H1 (cell line): ENCODE measurements at regions not wholly inside any gene's neighbourhood (a gene's known extent, or its start where the extent isn't known, plus 50 kb on each side); places are given as distances from the start of the nearest gene placed in this dataset.

ENCODE experiments used
- CTCF ChIA-PET: fragments of 300-600 bp; sonication (Branson Sonifier 250); formaldehyde crosslinking; loops from one replicate; lab custom pipeline; 2021; ENCODE audit not compliant: partially characterized antibody; lab: Charles Lee
- POLR2A ChIA-PET: fragments of 300-600 bp; sonication (Branson Sonifier 250); formaldehyde crosslinking; loops from one replicate; lab custom pipeline; 2021; ENCODE audit warnings: inconsistent platforms; ENCODE audit not compliant: partially characterized antibody; lab: Charles Lee
- DNase-seq, 2 experiments: peaks; one replicate each; pipeline versions ENCODE4 v3.0.0 to v3.0.0-alpha.2; 2010 to 2022; ENCODE audit warnings: low spot score in 2 of 2, low read depth in 1 of 2, mixed read lengths in 1 of 2
- FAIRE-seq: peaks from 2 replicates; lab custom pipeline; 2011; peaks lifted over from hg19 to GRCh38; lab: Jason Lieb, UNC
- H2AFZ ChIP-seq: 2 replicates; pipeline ENCODE4 v1.8.1; 2012; ENCODE audit warnings: low read length, inconsistent platforms
- H2AK5ac ChIP-seq: 2 replicates; pipeline ENCODE4 v1.6.1; 2013; ENCODE audit warnings: low read depth, low read length
- H2BK120ac ChIP-seq: replicated peaks from 2 replicates; pipeline ENCODE3; 2013; ENCODE audit warnings: low read depth, low read length, inconsistent platforms
- H2BK12ac ChIP-seq: 2 replicates; pipeline ENCODE4 v1.6.1; 2013; ENCODE audit warnings: low read depth, low read length
- H2BK15ac ChIP-seq: 2 replicates; pipeline ENCODE4 v1.6.1; 2013; ENCODE audit warnings: low read length
- H2BK20ac ChIP-seq: 2 replicates; pipeline ENCODE4 v1.6.1; 2013; ENCODE audit warnings: low read length
- H2BK5ac ChIP-seq: 2 replicates; pipeline ENCODE4 v1.6.1; 2013; ENCODE audit warnings: low read depth, low read length
- H3K14ac ChIP-seq: 2 replicates; pipeline ENCODE4 v1.6.1; 2013; ENCODE audit warnings: inconsistent platforms; ENCODE audit not compliant: insufficient read length
- H3K18ac ChIP-seq: 2 replicates; pipeline ENCODE4 v1.6.1; 2013; ENCODE audit warnings: low read length; ENCODE audit errors: extremely low read depth
- H3K23ac ChIP-seq: 2 replicates; pipeline ENCODE4 v1.6.1; 2013; ENCODE audit warnings: inconsistent platforms; ENCODE audit not compliant: insufficient read length
- H3K23me2 ChIP-seq: 2 replicates; pipeline ENCODE4 v1.6.1; 2013; ENCODE audit warnings: low read depth, low read length
- H3K27ac ChIP-seq: 2 replicates; pipeline ENCODE4 v1.6.1; 2011; ENCODE audit warnings: low read depth, low read length, inconsistent platforms
- H3K27me3 ChIP-seq, 4 experiments: replicated peaks in 1 of 4; 1 replicate in 1 of 4; 2 replicates in 3 of 4; pipeline versions ENCODE4 v1.6.1 to v1.8.1; 2011 to 2013; ENCODE audit warnings: low read length in 3 of 4, mild to moderate bottlenecking in 3 of 4, inconsistent platforms in 2 of 4, mixed read lengths in 2 of 4, moderate library complexity in 1 of 4; ENCODE audit not compliant: control insufficient read depth in 3 of 4, insufficient read depth in 3 of 4; ENCODE audit errors: extremely low read depth in 1 of 4
- H3K36me3 ChIP-seq, 4 experiments: 2 replicates each; pipeline versions ENCODE4 v1.6.1 to v1.8.1; 2011 to 2013; ENCODE audit warnings: mild to moderate bottlenecking in 4 of 4, low read length in 3 of 4, moderate library complexity in 2 of 4, control low read depth in 1 of 4, inconsistent platforms in 1 of 4; ENCODE audit not compliant: insufficient read depth in 4 of 4, control insufficient read depth in 2 of 4
- H3K4ac ChIP-seq: replicated peaks from 2 replicates; pipeline ENCODE3; 2013; ENCODE audit warnings: low read length, low read depth, mixed read lengths, inconsistent platforms; ENCODE audit not compliant: insufficient read length
- H3K4me1 ChIP-seq, 4 experiments: replicated peaks in 1 of 4; 1 replicate in 1 of 4; 2 replicates in 3 of 4; pipeline versions ENCODE4 v1.6.1 to v1.8.1; 2011 to 2013; ENCODE audit warnings: low read length in 3 of 4, inconsistent platforms in 2 of 4, mixed read lengths in 1 of 4; ENCODE audit not compliant: insufficient read depth in 4 of 4, control insufficient read depth in 3 of 4
- H3K4me2 ChIP-seq, 2 experiments: 2 replicates each; pipeline versions ENCODE4 v1.6.1 to v1.8.1; 2011 to 2013; ENCODE audit warnings: low read depth in 2 of 2, low read length in 2 of 2, control low read depth in 1 of 2, inconsistent platforms in 1 of 2, mild to moderate bottlenecking in 1 of 2; ENCODE audit not compliant: insufficient read depth in 1 of 2
- H3K4me3 ChIP-seq, 4 experiments: fragments of 200-600, 300-600 bp in 1 of 4; sonication (generic), shearing (Covaris generic), sonication (Bioruptor Twin) in 1 of 4; 2 replicates each; pipeline versions ENCODE4 v1.5.1 to v1.8.1; 2011 to 2016; ENCODE audit warnings: low read length in 4 of 4, low read depth in 3 of 4, control low read depth in 2 of 4, inconsistent platforms in 2 of 4, mild to moderate bottlenecking in 2 of 4, mixed read lengths in 1 of 4, moderate library complexity in 1 of 4; ENCODE audit not compliant: insufficient read depth in 2 of 4; ENCODE audit errors: extremely low read depth in 1 of 4
- H3K56ac ChIP-seq: replicated peaks from 2 replicates; pipeline ENCODE3; 2013; ENCODE audit warnings: low read depth, mild to moderate bottlenecking, mixed read lengths, low read length, inconsistent platforms; ENCODE audit not compliant: insufficient read length
- H3K79me1 ChIP-seq: 2 replicates; pipeline ENCODE4 v1.6.1; 2013; ENCODE audit warnings: low read depth, low read length, control low read depth
- H3K79me2 ChIP-seq, 2 experiments: 2 replicates each; pipeline versions ENCODE4 v1.6.1 to v1.8.1; 2012 to 2013; ENCODE audit warnings: low read length in 2 of 2, mild to moderate bottlenecking in 2 of 2, inconsistent platforms in 1 of 2; ENCODE audit not compliant: insufficient read depth in 2 of 2, control insufficient read depth in 1 of 2
- H3K9ac ChIP-seq, 4 experiments: replicated peaks in 1 of 4; 1 replicate in 1 of 4; 2 replicates in 3 of 4; pipeline versions ENCODE4 v1.6.1 to v1.8.1; 2011 to 2013; ENCODE audit warnings: low read depth in 3 of 4, low read length in 3 of 4, control low read depth in 2 of 4, mild to moderate bottlenecking in 2 of 4, moderate library complexity in 2 of 4, inconsistent platforms in 1 of 4; ENCODE audit errors: extremely low read depth in 1 of 4
- H3K9me3 ChIP-seq, 2 experiments: 2 replicates each; pipeline versions ENCODE4 v1.6.1 to v1.8.1; 2012 to 2013; ENCODE audit warnings: mild to moderate bottlenecking in 2 of 2, moderate library complexity in 2 of 2, control low read depth in 1 of 2, inconsistent platforms in 1 of 2, low read depth in 1 of 2, low read length in 1 of 2, mixed read lengths in 1 of 2; ENCODE audit not compliant: insufficient read depth in 2 of 2
- H4K20me1 ChIP-seq, 2 experiments: replicated peaks in 1 of 2; 2 replicates each; pipeline versions ENCODE3 to v1.8.1; 2011 to 2013; ENCODE audit warnings: inconsistent platforms in 2 of 2, low read length in 2 of 2, mild to moderate bottlenecking in 1 of 2; ENCODE audit not compliant: insufficient read depth in 2 of 2, control insufficient read depth in 1 of 2
- H4K5ac ChIP-seq: 2 replicates; pipeline ENCODE4 v1.6.1; 2013; ENCODE audit warnings: low read length, low read depth, mixed read lengths, inconsistent platforms; ENCODE audit not compliant: insufficient read length
- H4K8ac ChIP-seq: 2 replicates; pipeline ENCODE4 v1.8.0; 2013; ENCODE audit warnings: mild to moderate bottlenecking, moderate library complexity, low read length, inconsistent platforms; ENCODE audit not compliant: insufficient read depth; ENCODE audit errors: extremely low read depth
- H4K91ac ChIP-seq: replicated peaks from 2 replicates; pipeline ENCODE3; 2013; ENCODE audit warnings: low read length, mixed read lengths, inconsistent platforms; ENCODE audit not compliant: insufficient read length
- RFX5 ChIP-seq: IDR thresholded peaks from 2 replicates; pipeline ENCODE4 v1.6.1; 2011; ENCODE audit warnings: low read depth, low read length, improper control_type of control experiment, borderline replicate concordance
- SP4 ChIP-seq: IDR thresholded peaks from 2 replicates; pipeline ENCODE4 v1.6.1; 2012; ENCODE audit warnings: low read length, inconsistent platforms
- TAF7 ChIP-seq: optimal IDR thresholded peaks from 2 replicates; pipeline ENCODE3; 2011; ENCODE audit warnings: low read depth, mild to moderate bottlenecking, inconsistent platforms, low read length, moderate library complexity, borderline replicate concordance
- WGBS, 2 experiments: shearing (Covaris generic) in 1 of 2; methylation state at CpG; one replicate each; pipeline versions ENCODE4 v1.1.6 to v1.1.7; 2013 to 2015; ENCODE audit warnings: low lambda C conversion rate in 2 of 2, mixed read lengths in 2 of 2, inconsistent platforms in 1 of 2, low coverage in 1 of 2, missing lambda C conversion rate in 1 of 2; ENCODE audit not compliant: insufficient replicate concordance in 2 of 2, insufficient coverage in 1 of 2, insufficient read length in 1 of 2; ENCODE audit errors: extremely low coverage in 1 of 2, missing lambda C conversion rate in 1 of 2; 5-methylcytosine and 5-hydroxymethylcytosine counted together

GRCh38 chr12:32946504-32947131 is 50.0 kb upstream of the PKP2 start:
- Histone ChIP-seq H3K23me2 (no peaks in the 10 kb centered on the region), H3K23ac (no peak overlapping the region), H2BK15ac (no peak overlapping the region), H2AK5ac (no peak overlapping the region), H3K36me3 (no peaks in the 10 kb centered on the region), H3K4me2 (no peak overlapping the region), H2BK120ac (no peak overlapping the region), H3K27ac (no peak overlapping the region), H4K5ac (no peak overlapping the region), H4K8ac (no peak overlapping the region), H3K4me3 (no peak overlapping the region), H3K4me1 (no peaks in the 10 kb centered on the region), H4K20me1 (no peaks in the 10 kb centered on the region), H3K79me1 (no peaks in the 10 kb centered on the region), H2BK12ac (no peak overlapping the region), H3K9ac (no peak overlapping the region), H3K4ac (no peak overlapping the region), H2BK20ac (no peak overlapping the region), H3K14ac (no peak overlapping the region), H3K79me2 (no peaks in the 10 kb centered on the region), H3K27me3 (no peaks in the 10 kb centered on the region), H3K56ac (no peak overlapping the region), H2BK5ac (no peak overlapping the region), H4K91ac (no peak overlapping the region), H3K18ac (no peak overlapping the region), H3K9me3 (no peaks in the 10 kb centered on the region), H2AFZ (no peak overlapping the region)
- no peak for TF ChIP-seq RFX5
- TF ChIP-seq TAF7: no peak
- TF ChIP-seq SP4: no peak
- ChIA-PET POLR2A (interaction anchor here (0.6 kb wide), 1 partner anchor 1075 kb away, joined by 3 read pairs; the partner anchor contains the start of gene ALG10), CTCF (interaction anchor here (1.0 to 1.5 kb wide), 3 partner anchors 18 to 333 kb away, joined by 3 to 13 read pairs (median 4); partner anchors contain the start of gene YARS2)
- no peak for FAIRE-seq
- DNase-seq: no peak
- WGBS, 2 experiments: 89% methylated on average over 6 of the region's 6 CpGs; no CpG with 5 or more reads in 1 of the 2 experiments
